ENCODE measurements at regions not wholly inside any gene's neighbourhood (a gene's known extent, or its start where the extent isn't known, plus 50 kb on each side); places are given as distances from the start of the nearest gene placed in this dataset.
"Not testable (repeated sequence)": the region's sequence is repeated elsewhere in the genome, so short reads cannot be mapped to it uniquely, and the experiment has no call there.

- DNase-seq, result no peak
These were observed 571.7 kb downstream of the LIG4 start for GRCh38 chr13:107643615-107644014.

- DNase-seq, result no peak
These were observed 572.5 kb downstream of the LIG4 start for GRCh38 chr13:107642831-107643230.

GRCh38 chr13:107641574-107641973 lies 573.8 kb downstream of the LIG4 start:
- DNase-seq, result no peak

- no peak for DNase-seq
These were observed 589.7 kb downstream of the LIG4 start for GRCh38 chr13:107625648-107626047.

GRCh38 chr13:107617527-107617926 lies 597.8 kb downstream of the LIG4 start:
- no peak for DNase-seq

GRCh38 chr13:107612376-107612775 lies 603.0 kb downstream of the LIG4 start:
- no peak for DNase-seq

- DNase-seq, result no peak
These were observed 606.6 kb downstream of the LIG4 start for GRCh38 chr13:107608736-107609135.

- no peak for DNase-seq
These were observed 614.4 kb downstream of the LIG4 start for GRCh38 chr13:107600971-107601370.

GRCh38 chr13:107596306-107596705 lies 619.0 kb downstream of the LIG4 start:
- not testable (repeated sequence) for DNase-seq

- no peak for DNase-seq
These were observed 624.8 kb downstream of the LIG4 start for GRCh38 chr13:107590556-107590955.

- DNase-seq, result no peak
These were observed 627.7 kb downstream of the LIG4 start for GRCh38 chr13:107587681-107588080.

GRCh38 chr13:107586216-107586615 lies 629.1 kb downstream of the LIG4 start:
- no peak for DNase-seq

GRCh38 chr13:107585469-107586180 lies 629.7 kb downstream of the LIG4 start:
- no peak for DNase-seq

- no peak for DNase-seq
These were observed 633.2 kb downstream of the LIG4 start for GRCh38 chr13:107582171-107582570.

- DNase-seq, result no peak
These were observed 634.5 kb downstream of the LIG4 start for GRCh38 chr13:107580741-107581412.

- DNase-seq, result no peak
These were observed 638.9 kb downstream of the LIG4 start for GRCh38 chr13:107576430-107576829.

GRCh38 chr13:107574517-107575210 lies 640.7 kb downstream of the LIG4 start:
- no peak for DNase-seq

- DNase-seq, result no peak
These were observed 642.2 kb downstream of the LIG4 start for GRCh38 chr13:107573184-107573583.

- DNase-seq, result no peak
These were observed 643.2 kb downstream of the LIG4 start for GRCh38 chr13:107572156-107572555.

GRCh38 chr13:107568181-107568580 lies 647.2 kb downstream of the LIG4 start:
- DNase-seq, result no peak

GRCh38 chr13:107563099-107563925 lies 652.0 kb downstream of the LIG4 start:
- no peak for DNase-seq

- DNase-seq, result no peak
These were observed 653.1 kb downstream of the LIG4 start for GRCh38 chr13:107562203-107562602.

- no peak for DNase-seq
These were observed 660.9 kb downstream of the LIG4 start for GRCh38 chr13:107554460-107554859.
